ENCODE measurements at regions not wholly inside any gene's neighbourhood (a gene's known extent, or its start where the extent isn't known, plus 50 kb on each side); places are given as distances from the start of the nearest gene placed in this dataset.

DNA sequence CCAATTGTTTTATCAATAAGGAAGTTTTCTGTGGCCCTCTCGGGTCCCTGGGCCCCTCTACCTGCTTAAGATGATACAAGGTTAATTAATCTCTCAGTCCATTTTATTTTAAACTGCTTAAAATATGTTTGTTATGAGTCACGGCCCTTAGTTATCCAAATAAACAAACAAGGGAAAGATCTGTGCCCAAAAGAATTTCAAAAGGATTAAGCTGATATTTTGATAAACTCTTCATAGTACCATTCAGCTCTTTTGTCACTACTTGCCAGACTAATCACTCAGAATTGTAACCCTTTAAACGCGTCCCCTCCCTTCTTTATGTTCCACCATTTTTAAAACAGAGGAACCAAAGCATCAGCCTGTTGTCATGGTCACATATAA is 144.7 kb upstream of the STK17B start:
- no peak for TF ChIP-seq EZH2 (IDR thresholded peaks at IDR 0.05; ENCODE audit: insufficient read depth, poor library complexity, severe bottlenecking)
- TF ChIP-seq EZH2phosphoT487 (IDR thresholded peaks at IDR 0.05; ENCODE audit: insufficient read depth, low read depth): no peak

Measured in GM23248 (cell line).